ENCODE measurements at regions not wholly inside any gene's neighbourhood (a gene's known extent, or its start where the extent isn't known, plus 50 kb on each side); places are given as distances from the start of the nearest gene placed in this dataset.

- Histone ChIP-seq H3K4me3 (no peak overlapping the region), H3K4me1 (peaks cover 0 to 37% (median 25%) of the 10 kb centered on the region in 9 donors), H3K27me3 (no peaks in the 10 kb centered on the region), H3K9me3 (peaks cover 0 to 10% (median 0%) of the 10 kb centered on the region in 11 donors), H3K36me3 (peaks cover 0 to 7% (median 0%) of the 10 kb centered on the region in 9 donors), H3K27ac (peak overlapping the region in 1 of 10 donors; percentile 48)
- TF ChIP-seq CTCF (IDR thresholded peaks at IDR 0.05) = no peak
- whole genome bisulfite sequencing, 2 donors = 43 to 46% methylated on average over 2 of the region's 2 CpGs
- DNase-seq (no peak), ATAC-seq (peak in 1 of 8 donors; percentile 51)
- intact Hi-C loops (cut with DNase I) = no loop called here
Observed at GRCh38 chr21:16496609-16497008, 766.8 kb downstream of the USP25 start.

DNA sequence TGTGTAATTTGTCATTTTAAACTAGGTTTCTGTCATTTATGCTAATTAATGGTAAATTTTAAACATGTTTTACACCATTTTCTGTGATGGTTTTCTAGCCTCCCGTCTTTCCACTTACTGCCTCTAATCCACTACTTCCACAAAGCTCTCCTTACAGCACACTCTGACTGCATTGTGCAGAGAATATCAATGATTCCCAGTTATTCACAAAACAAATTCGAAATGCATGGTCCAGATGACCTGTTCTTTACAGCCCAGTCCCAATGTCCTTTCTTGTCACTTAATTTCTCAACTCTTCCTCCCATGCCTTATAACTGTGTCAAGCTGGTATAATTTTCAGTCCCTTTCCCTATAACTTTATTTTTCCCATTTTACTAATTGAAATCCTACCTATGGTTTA, 770.5 kb downstream of the USP25 start:
- Histone ChIP-seq H3K4me1 (peaks cover 2 to 31% (median 19%) of the 10 kb centered on the region in 9 donors), H3K9me3 (peaks cover 0 to 10% (median 0%) of the 10 kb centered on the region in 11 donors), H3K4me3 (no peak overlapping the region), H3K27ac (no peak overlapping the region), H3K36me3 (no peaks in the 10 kb centered on the region), H3K27me3 (no peaks in the 10 kb centered on the region)
- 87 to 93% methylated on average over 2 of the region's 2 CpGs for WGBS, 2 donors
- intact Hi-C loops (cut with DNase I) = no loop called here
- ATAC-seq (no peak), DNase-seq (no peak)
- TF ChIP-seq CTCF (IDR thresholded peaks at IDR 0.05) = no peak

GRCh38 chr21:16502273-16502672, 772.5 kb downstream of the USP25 start:
- Histone ChIP-seq H3K4me1 (peaks cover 0 to 32% (median 18%) of the 10 kb centered on the region in 9 donors), H3K9me3 (peaks cover 0 to 10% (median 0%) of the 10 kb centered on the region in 11 donors), H3K36me3 (no peaks in the 10 kb centered on the region), H3K27ac (no peak overlapping the region), H3K27me3 (no peaks in the 10 kb centered on the region), H3K4me3 (no peak overlapping the region)
- ATAC-seq = no peak
- 93 to 95% methylated on average over 6 of the region's 6 CpGs for WGBS, 2 donors
- intact Hi-C loops (cut with DNase I) = no loop called here
- TF ChIP-seq CTCF (IDR thresholded peaks at IDR 0.05) = no peak
- no peak for DNase-seq

DNA sequence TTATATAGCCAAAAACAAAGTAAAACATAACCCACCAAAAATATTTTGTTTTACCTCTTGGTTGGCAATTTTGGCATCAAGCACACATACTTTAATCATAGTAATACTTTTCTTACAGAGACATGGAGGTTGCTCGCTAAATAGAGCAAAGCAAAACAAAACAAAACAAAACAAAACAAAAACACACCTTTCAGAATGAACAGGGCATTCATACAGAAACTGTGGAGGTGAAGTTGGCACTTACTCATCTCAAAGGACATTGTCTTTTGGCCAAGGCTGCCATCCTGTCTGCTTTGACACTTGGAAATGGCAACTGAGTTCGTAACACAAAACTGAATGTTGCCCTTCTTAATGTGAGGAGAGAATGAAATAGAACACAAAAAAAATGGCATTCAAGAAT, 773.1 kb downstream of the USP25 start:
- Histone ChIP-seq H3K4me1 (peaks cover 0 to 32% (median 18%) of the 10 kb centered on the region in 9 donors), H3K9me3 (peaks cover 0 to 10% (median 0%) of the 10 kb centered on the region in 11 donors), H3K36me3 (no peaks in the 10 kb centered on the region), H3K27me3 (no peaks in the 10 kb centered on the region), H3K4me3 (no peak overlapping the region), H3K27ac (no peak overlapping the region)
- intact Hi-C loops (cut with DNase I) = no loop called here
- ATAC-seq (no peak), DNase-seq (no peak)
- no peak for TF ChIP-seq CTCF (IDR thresholded peaks at IDR 0.05)
- WGBS, 2 donors = 95 to 96% methylated on average over 2 of the region's 2 CpGs
